SK-N-SH (cell line): ENCODE measurements at regions not wholly inside any gene's neighbourhood (a gene's known extent, or its start where the extent isn't known, plus 50 kb on each side); places are given as distances from the start of the nearest gene placed in this dataset.

Source experiments
- CTCF ChIA-PET: fragments of 300-600, 350-600 bp; formaldehyde crosslinking; extraction: SDS; loops from one replicate; lab custom pipeline; 2021; lab: Yijun Ruan, JAX
- POLR2A ChIA-PET: fragments of 350-600 bp; sonication (Branson Sonifier 250); formaldehyde crosslinking; extraction: SDS; loops from one replicate; lab custom pipeline; 2020; ENCODE audit warnings: antibody characterized with exemption, inconsistent platforms; lab: Yijun Ruan, JAX
- DNase-seq: peaks from one replicate; pipeline ENCODE4 v3.0.0; 2012
- H2AFZ ChIP-seq: fragments of 200-600 bp; sonication (generic); 2 replicates; pipeline ENCODE4 v1.8.1; 2016; ENCODE audit warnings: antibody characterized with exemption, mild to moderate bottlenecking, low read depth
- H3F3A ChIP-seq: fragments of 200-600 bp; sonication (generic); replicated peaks from 2 replicates; pipeline ENCODE3; 2016; ENCODE audit warnings: antibody characterized with exemption, mild to moderate bottlenecking; ENCODE audit not compliant: insufficient read depth
- H3K27ac ChIP-seq, 2 experiments: fragments of 200-500 bp in 1 of 2; fragments of 200-600 bp in 1 of 2; sonication (Bioruptor generic) in 1 of 2; sonication (generic), shearing (Covaris generic) in 1 of 2; 2 replicates each; pipeline versions ENCODE4 v1.5.1 to v1.6.1; 2014 to 2016; ENCODE audit warnings: low read depth in 2 of 2, inconsistent platforms in 1 of 2, low read length in 1 of 2, mild to moderate bottlenecking in 1 of 2, mixed read lengths in 1 of 2
- H3K27me3 ChIP-seq: fragments of 200-600 bp; sonication (generic), shearing (Covaris generic); 2 replicates; pipeline ENCODE4 v1.6.1; 2016; ENCODE audit warnings: mixed run types; ENCODE audit not compliant: insufficient read depth
- H3K36me3 ChIP-seq, 2 experiments: fragments of 200-500 bp in 1 of 2; fragments of 200-600 bp in 1 of 2; sonication (Bioruptor generic) in 1 of 2; sonication (generic) in 1 of 2; replicated peaks in 1 of 2; 2 replicates each; pipeline versions ENCODE3 to v1.5.1; 2014 to 2016; ENCODE audit warnings: low read length in 1 of 2, mild to moderate bottlenecking in 1 of 2; ENCODE audit not compliant: insufficient read depth in 2 of 2, control insufficient read depth in 1 of 2
- H3K4me1 ChIP-seq, 2 experiments: fragments of 200-500 bp in 1 of 2; fragments of 200-600 bp in 1 of 2; sonication (Bioruptor generic) in 1 of 2; sonication (generic), shearing (Covaris generic) in 1 of 2; 2 replicates each; pipeline versions ENCODE4 v1.5.1 to v1.6.1; 2014 to 2016; ENCODE audit warnings: low read depth in 1 of 2, low read length in 1 of 2, mixed run types in 1 of 2; ENCODE audit not compliant: insufficient read depth in 2 of 2, control insufficient read depth in 1 of 2
- H3K4me2 ChIP-seq: fragments of 200-600 bp; sonication (generic), shearing (Covaris generic); 2 replicates; pipeline ENCODE4 v1.6.1; 2017; ENCODE audit warnings: mixed run types
- H3K4me3 ChIP-seq, 2 experiments: fragments of 200-500 bp in 1 of 2; fragments of 200-600 bp in 1 of 2; sonication (Bioruptor generic) in 1 of 2; sonication (generic), shearing (Covaris generic) in 1 of 2; 2 replicates each; pipeline versions ENCODE4 v1.5.1 to v1.8.1; 2014 to 2016; ENCODE audit warnings: low read depth in 2 of 2, inconsistent platforms in 1 of 2, low read length in 1 of 2, mild to moderate bottlenecking in 1 of 2, mixed read lengths in 1 of 2, moderate library complexity in 1 of 2
- H3K79me2 ChIP-seq: fragments of 200-600 bp; sonication (generic); 2 replicates; pipeline ENCODE4 v1.8.1; 2017; ENCODE audit warnings: mild to moderate bottlenecking; ENCODE audit not compliant: insufficient read depth
- H3K9ac ChIP-seq: fragments of 200-600 bp; sonication (generic); 2 replicates; pipeline ENCODE4 v1.6.1; 2017; ENCODE audit warnings: mixed run types
- H3K9me2 ChIP-seq: fragments of 200-600 bp; sonication (generic); 2 replicates; pipeline ENCODE4 v1.6.1; 2017; ENCODE audit warnings: mixed run types
- H3K9me3 ChIP-seq: fragments of 200-600 bp; sonication (generic); 2 replicates; pipeline ENCODE4 v1.6.1; 2017; ENCODE audit warnings: mixed run types, mild to moderate bottlenecking, moderate library complexity
- H4K20me1 ChIP-seq: fragments of 200-600 bp; sonication (generic); 2 replicates; pipeline ENCODE4 v1.6.1; 2017; ENCODE audit warnings: mild to moderate bottlenecking, mixed run types; ENCODE audit not compliant: insufficient read depth
- CHD2 ChIP-seq: fragments of 150-350 bp; IDR thresholded peaks from 2 replicates; pipeline ENCODE4 v1.6.1; 2018; ENCODE audit warnings: low read length; ENCODE audit not compliant: partially characterized antibody
- ELF1 ChIP-seq: IDR thresholded peaks from 2 replicates; pipeline ENCODE4 v1.4.0; 2012
- EP300 ChIP-seq, 2 experiments: IDR thresholded peaks; 2 replicates each; pipeline versions ENCODE4 v1.4.0 to v1.6.1; 2012; ENCODE audit warnings: borderline replicate concordance in 1 of 2, low read depth in 1 of 2, low read length in 1 of 2
- EZH2phosphoT487 ChIP-seq: fragments of 200-600 bp; sonication (generic); IDR thresholded peaks from 2 replicates; pipeline ENCODE4 v1.6.1; 2017; ENCODE audit warnings: low read depth, mixed run types, mild to moderate bottlenecking, antibody characterized with exemption, moderate library complexity, borderline replicate concordance
- FOSL2 ChIP-seq: IDR thresholded peaks from 2 replicates; pipeline ENCODE4 v1.4.0; 2012; ENCODE audit warnings: low read depth, mild to moderate bottlenecking, moderate library complexity, borderline replicate concordance
- GATA2 ChIP-seq: sonication (generic); formaldehyde crosslinking; IDR thresholded peaks from 2 replicates; pipeline ENCODE4 v1.5.0; 2020; ENCODE audit warnings: mild to moderate bottlenecking, missing genetic modification reagents
- IRF3 ChIP-seq: fragments of 150-350 bp; IDR thresholded peaks from 2 replicates; pipeline ENCODE4 v1.6.1; 2016; ENCODE audit warnings: mild to moderate bottlenecking, low read depth, low read length
- JUND ChIP-seq: IDR thresholded peaks from 2 replicates; pipeline ENCODE4 v1.4.0; 2012
- MXI1 ChIP-seq: IDR thresholded peaks from 2 replicates; pipeline ENCODE4 v1.6.1; 2012; ENCODE audit warnings: mild to moderate bottlenecking, low read depth, low read length, improper control_type of control experiment
- NFIC ChIP-seq: IDR thresholded peaks from 2 replicates; pipeline ENCODE4 v1.4.0; 2012; ENCODE audit warnings: borderline replicate concordance
- NRF1 ChIP-seq: IDR thresholded peaks from 2 replicates; pipeline ENCODE4 v1.6.1; 2012; ENCODE audit warnings: low read depth, mild to moderate bottlenecking, low read length
- PBX3 ChIP-seq: IDR thresholded peaks from 2 replicates; pipeline ENCODE4; 2012
- POLR2AphosphoS5 ChIP-seq: IDR thresholded peaks from 2 replicates; pipeline ENCODE4 v1.6.1; 2012; ENCODE audit warnings: low read depth, low read length
- RAD21 ChIP-seq: IDR thresholded peaks from 2 replicates; pipeline ENCODE4 v1.6.1; 2012; ENCODE audit warnings: mild to moderate bottlenecking, low read length
- RCOR1 ChIP-seq: fragments of 150-350 bp; IDR thresholded peaks from 2 replicates; pipeline ENCODE4 v1.6.1; 2017; ENCODE audit warnings: antibody characterized with exemption, low read length
- RFX5 ChIP-seq: IDR thresholded peaks from 2 replicates; pipeline ENCODE4 v1.6.1; 2012; ENCODE audit warnings: mild to moderate bottlenecking, improper control_type of control experiment, low read length
- RXRA ChIP-seq: IDR thresholded peaks from 2 replicates; pipeline ENCODE4 v1.4.0; 2012; ENCODE audit warnings: low read depth, mild to moderate bottlenecking, borderline replicate concordance
- TAF1 ChIP-seq: IDR thresholded peaks from 2 replicates; pipeline ENCODE4 v1.6.1; 2012; ENCODE audit warnings: low read depth, mild to moderate bottlenecking, low read length, moderate library complexity, borderline replicate concordance
- TCF12 ChIP-seq: IDR thresholded peaks from 2 replicates; pipeline ENCODE4 v1.4.0; 2012
- TEAD4 ChIP-seq: IDR thresholded peaks from 2 replicates; pipeline ENCODE4 v1.4.0; 2012; ENCODE audit warnings: mild to moderate bottlenecking, borderline replicate concordance; ENCODE audit not compliant: insufficient read depth
- YY1 ChIP-seq: IDR thresholded peaks from 2 replicates; pipeline ENCODE4 v1.4.0; 2012; ENCODE audit warnings: low read depth, mild to moderate bottlenecking
- WGBS: methylation state at CpG from one replicate; pipeline ENCODE4 v1.1.6; 2017; ENCODE audit warnings: low lambda C conversion rate; 5-methylcytosine and 5-hydroxymethylcytosine counted together

GRCh38 chr12:111063295-111064026, 143.1 kb upstream of the MYL2 start:
- Histone ChIP-seq H4K20me1 (no peaks in the 10 kb centered on the region), H3K36me3 (no peaks in the 10 kb centered on the region), H3K9me3 (no peaks in the 10 kb centered on the region), H3K4me3 (no peak overlapping the region)
- WGBS = 58% methylated on average over 21 of the region's 22 CpGs
- CTCF ChIA-PET = no interaction called here
- POLR2A ChIA-PET = no interaction called here
- TF ChIP-seq NRF1 (no peak), TCF12 (no peak), PBX3 (no peak), NFIC (no peak), EP300 (IDR thresholded peaks at IDR 0.05; ENCODE audit: borderline replicate concordance in 1 of 2, low read depth in 1 of 2, low read length in 1 of 2) (no peak), YY1 (no peak)
- TF ChIP-seq, all 33 proteins: peak for 0
- H3K9me2 ChIP-seq = no peaks in the 10 kb centered on the region
- H3K27me3 ChIP-seq = no peaks in the 10 kb centered on the region
- no peaks in the 10 kb centered on the region for H3K79me2 ChIP-seq
- H3F3A ChIP-seq = no peaks in the 10 kb centered on the region
- no peak overlapping the region for H2AFZ ChIP-seq
- H3K4me1 ChIP-seq = peaks cover 0 to 23% of the 10 kb centered on the region in 2 experiments; a peak in 1 of 4 replicates
- no peak overlapping the region for H3K27ac ChIP-seq
- no peak overlapping the region for H3K9ac ChIP-seq
- H3K4me2 ChIP-seq = no peak overlapping the region
- no peak for DNase-seq

GRCh38 chr12:111057701-111058425, 137.5 kb upstream of the MYL2 start:
- no peaks in the 10 kb centered on the region for H4K20me1 ChIP-seq
- peak; percentile 80 for DNase-seq
- no peaks in the 10 kb centered on the region for H3K27me3 ChIP-seq
- H3K4me1 ChIP-seq = peaks cover 5 to 45% of the 10 kb centered on the region in 2 experiments; a peak in 2 of 4 replicates
- CTCF ChIA-PET = interaction anchor here (1.0 to 4.9 kb wide), 4 partner anchors 19 to 241 kb away, joined by 3 to 23 read pairs (median 4); partner anchors contain the start of gene CUX2
- H3K79me2 ChIP-seq = no peaks in the 10 kb centered on the region
- H3K36me3 ChIP-seq = no peaks in the 10 kb centered on the region
- H3K9ac ChIP-seq = no peak overlapping the region
- no peaks in the 10 kb centered on the region for H3F3A ChIP-seq
- no peaks in the 10 kb centered on the region for H3K9me2 ChIP-seq
- POLR2A ChIA-PET = no interaction called here
- H3K27ac ChIP-seq = peak overlapping the region in 1 of 2 experiments; percentile 76; a peak in 2 of 4 replicates
- H3K4me3 ChIP-seq = no peak overlapping the region
- H2AFZ ChIP-seq = no peak overlapping the region
- H3K9me3 ChIP-seq = no peaks in the 10 kb centered on the region
- 45% methylated on average over 7 of the region's 7 CpGs for WGBS
- TF ChIP-seq FOSL2 (no peak), TAF1 (no peak), IRF3 (no peak), RAD21 (peak; percentile 18; the same call in 1 of the 2 replicates), CHD2 (peak; percentile 47), PBX3 (no peak), RXRA (no peak), EP300 (IDR thresholded peaks at IDR 0.05; ENCODE audit: borderline replicate concordance in 1 of 2, low read depth in 1 of 2, low read length in 1 of 2) (peak in 1 of 2 experiments; percentile 80; a peak in 2 of 4 replicates), ELF1 (no peak), POLR2AphosphoS5 (no peak), RCOR1 (peak; percentile 92), JUND (no peak), RFX5 (no peak), GATA2 (CRISPR knock-in tag) (peak; percentile 19; the same call in 1 of the 2 replicates), MXI1 (peak; percentile 35; the same call in 1 of the 2 replicates), TCF12 (no peak), EZH2phosphoT487 (no peak), TEAD4 (no peak)
- no peak overlapping the region for H3K4me2 ChIP-seq
